WTC11 (cell line): ENCODE measurements at regions not wholly inside any gene's neighbourhood (a gene's known extent, or its start where the extent isn't known, plus 50 kb on each side); places are given as distances from the start of the nearest gene placed in this dataset.

ENCODE experiments used
- ATAC-seq: fragments of 200-7000 bp; cut with Tn5 transposase; 2 replicates; pipeline ENCODE4 v1.10.0; 2021; ENCODE audit warnings: mild to moderate bottlenecking, moderate library complexity
- CTCF ChIA-PET: fragments of 300-600 bp; sonication (Branson Sonifier 250); formaldehyde crosslinking; loops from one replicate; lab custom pipeline; 2021; ENCODE audit warnings: antibody characterized with exemption; lab: Charles Lee
- POLR2A ChIA-PET: fragments of 350-600 bp; sonication (Branson Sonifier 250); formaldehyde crosslinking; loops from one replicate; lab custom pipeline; 2021; ENCODE audit warnings: antibody characterized with exemption; lab: Charles Lee
- DNase-seq: peaks from one replicate; pipeline ENCODE4 v3.0.0; 2021; ENCODE audit warnings: low spot score
- H3K27ac Mint-ChIP-seq: 2 replicates; pipeline ENCODE4 v1.8.0; 2021; ENCODE audit warnings: mixed read lengths
- H3K27me3 Mint-ChIP-seq: 2 replicates; pipeline ENCODE4 v1.8.0; 2021; ENCODE audit warnings: low read depth, mild to moderate bottlenecking, moderate library complexity, mixed read lengths
- H3K36me3 Mint-ChIP-seq: 2 replicates; pipeline ENCODE4 v1.8.0; 2021; ENCODE audit warnings: mixed read lengths
- H3K4me1 Mint-ChIP-seq: 2 replicates; pipeline ENCODE4 v1.8.0; 2022; ENCODE audit warnings: mixed read lengths
- H3K4me3 Mint-ChIP-seq: 2 replicates; pipeline ENCODE4 v1.8.0; 2021; ENCODE audit warnings: mild to moderate bottlenecking, moderate library complexity, mixed read lengths
- H3K9me3 Mint-ChIP-seq: 2 replicates; pipeline ENCODE4 v1.8.0; 2021; ENCODE audit warnings: mixed read lengths
- ESRRA ChIP-seq: sonication (generic); formaldehyde crosslinking; IDR thresholded peaks from 2 replicates; pipeline ENCODE4 v1.8.1; 2022; ENCODE audit warnings: mild to moderate bottlenecking, missing genetic modification reagents, borderline replicate concordance
- OVOL2 ChIP-seq: fragments of 250-450 bp; sonication (Bioruptor Pico); IDR thresholded peaks from 2 replicates; pipeline ENCODE4 v1.9.0; 2021; ENCODE audit warnings: mild to moderate bottlenecking, borderline replicate concordance
- PRRX2 ChIP-seq: fragments of 250-450 bp; sonication (Bioruptor Pico); IDR thresholded peaks from 2 replicates; pipeline ENCODE4 v1.8.0; 2021; ENCODE audit warnings: mild to moderate bottlenecking
- RORB ChIP-seq: fragments of 250-450 bp; sonication (Bioruptor Pico); IDR thresholded peaks from 2 replicates; pipeline ENCODE4 v1.9.0; 2021; ENCODE audit warnings: mild to moderate bottlenecking
- SMAD3 ChIP-seq: sonication (generic); formaldehyde crosslinking; IDR thresholded peaks from 2 replicates; pipeline ENCODE4 v1.8.0; 2022; ENCODE audit warnings: missing genetic modification reagents, mild to moderate bottlenecking, borderline replicate concordance
- TEAD1 ChIP-seq: sonication (generic); formaldehyde crosslinking; IDR thresholded peaks from 2 replicates; pipeline ENCODE4 v1.8.0; 2022; ENCODE audit warnings: mild to moderate bottlenecking, missing genetic modification reagents
- ZNF671 ChIP-seq: fragments of 250-450 bp; sonication (Bioruptor Pico); IDR thresholded peaks from 2 replicates; pipeline ENCODE4 v1.8.0; 2021; ENCODE audit warnings: mild to moderate bottlenecking
- TF ChIP-seq, protein P1 (sequence below): sonication (generic); formaldehyde crosslinking; IDR thresholded peaks from 2 replicates; pipeline ENCODE4 v1.8.1; 2022; ENCODE audit warnings: mild to moderate bottlenecking, missing genetic modification reagents, moderate library complexity, borderline replicate concordance
- TF ChIP-seq, protein P2 (sequence below): sonication (generic); formaldehyde crosslinking; IDR thresholded peaks from 2 replicates; pipeline ENCODE4 v1.8.1; 2022; ENCODE audit warnings: missing genetic modification reagents, borderline replicate concordance
- TF ChIP-seq, protein P3 (sequence below): fragments of 250-450 bp; sonication (Bioruptor Pico); IDR thresholded peaks from 2 replicates; pipeline ENCODE4 v1.9.0; 2021; ENCODE audit warnings: moderate library complexity, mild to moderate bottlenecking, inconsistent platforms, borderline replicate concordance
- TF ChIP-seq, protein P4 (sequence below): sonication (generic); formaldehyde crosslinking; IDR thresholded peaks from 2 replicates; pipeline ENCODE4 v1.8.1; 2022; ENCODE audit warnings: low read depth, mild to moderate bottlenecking, moderate library complexity, missing genetic modification reagents, borderline replicate concordance
- TF ChIP-seq, protein P5 (sequence below): sonication (generic); formaldehyde crosslinking; IDR thresholded peaks from 2 replicates; pipeline ENCODE4 v1.8.1; 2023; ENCODE audit warnings: mild to moderate bottlenecking, missing genetic modification reagents, moderate library complexity
- TF ChIP-seq, protein P6 (sequence below): sonication (generic); formaldehyde crosslinking; IDR thresholded peaks from 2 replicates; pipeline ENCODE4 v1.8.0; 2022; ENCODE audit warnings: mild to moderate bottlenecking, missing genetic modification reagents
- TF ChIP-seq, protein P7 (sequence below): fragments of 250-450 bp; sonication (Bioruptor Pico); IDR thresholded peaks from 2 replicates; pipeline ENCODE4 v1.9.0; 2021; ENCODE audit warnings: mild to moderate bottlenecking
- TF ChIP-seq, protein P8 (sequence below): sonication (generic); formaldehyde crosslinking; IDR thresholded peaks from 2 replicates; pipeline ENCODE4 v1.8.0; 2022; ENCODE audit warnings: mild to moderate bottlenecking, missing genetic modification reagents

DNA sequence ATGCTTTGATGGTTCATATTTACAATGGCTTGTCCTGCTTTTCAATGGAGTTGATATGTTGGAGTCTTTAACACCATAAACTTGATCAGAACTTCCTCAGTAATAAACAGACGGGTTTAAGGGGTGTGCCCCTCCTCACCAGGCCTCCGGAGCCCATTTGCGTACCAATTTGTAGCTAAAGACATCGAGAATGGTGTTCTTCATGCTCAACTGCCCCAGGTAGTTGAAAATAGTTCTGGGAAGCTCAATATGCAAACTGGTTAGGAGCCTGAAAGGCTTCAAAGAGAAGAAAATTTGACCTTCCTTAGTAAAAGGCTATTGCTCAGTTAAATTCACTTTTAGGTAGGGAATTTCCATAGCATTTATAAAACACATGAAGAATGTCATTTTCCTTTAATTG is 68.1 kb upstream of the RRP15 start (continued):
- TF ChIP-seq, protein P1, sequence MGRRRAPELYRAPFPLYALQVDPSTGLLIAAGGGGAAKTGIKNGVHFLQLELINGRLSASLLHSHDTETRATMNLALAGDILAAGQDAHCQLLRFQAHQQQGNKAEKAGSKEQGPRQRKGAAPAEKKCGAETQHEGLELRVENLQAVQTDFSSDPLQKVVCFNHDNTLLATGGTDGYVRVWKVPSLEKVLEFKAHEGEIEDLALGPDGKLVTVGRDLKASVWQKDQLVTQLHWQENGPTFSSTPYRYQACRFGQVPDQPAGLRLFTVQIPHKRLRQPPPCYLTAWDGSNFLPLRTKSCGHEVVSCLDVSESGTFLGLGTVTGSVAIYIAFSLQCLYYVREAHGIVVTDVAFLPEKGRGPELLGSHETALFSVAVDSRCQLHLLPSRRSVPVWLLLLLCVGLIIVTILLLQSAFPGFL (CRISPR knock-in tag), result no peak
- TF ChIP-seq, protein P2, sequence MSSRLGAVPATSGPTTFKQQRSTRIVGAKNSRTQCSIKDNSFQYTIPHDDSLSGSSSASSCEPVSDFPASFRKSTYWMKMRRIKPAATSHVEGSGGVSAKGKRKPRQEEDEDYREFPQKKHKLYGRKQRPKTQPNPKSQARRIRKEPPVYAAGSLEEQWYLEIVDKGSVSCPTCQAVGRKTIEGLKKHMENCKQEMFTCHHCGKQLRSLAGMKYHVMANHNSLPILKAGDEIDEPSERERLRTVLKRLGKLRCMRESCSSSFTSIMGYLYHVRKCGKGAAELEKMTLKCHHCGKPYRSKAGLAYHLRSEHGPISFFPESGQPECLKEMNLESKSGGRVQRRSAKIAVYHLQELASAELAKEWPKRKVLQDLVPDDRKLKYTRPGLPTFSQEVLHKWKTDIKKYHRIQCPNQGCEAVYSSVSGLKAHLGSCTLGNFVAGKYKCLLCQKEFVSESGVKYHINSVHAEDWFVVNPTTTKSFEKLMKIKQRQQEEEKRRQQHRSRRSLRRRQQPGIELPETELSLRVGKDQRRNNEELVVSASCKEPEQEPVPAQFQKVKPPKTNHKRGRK (CRISPR knock-in tag), result no peak
- TF ChIP-seq, protein P3, sequence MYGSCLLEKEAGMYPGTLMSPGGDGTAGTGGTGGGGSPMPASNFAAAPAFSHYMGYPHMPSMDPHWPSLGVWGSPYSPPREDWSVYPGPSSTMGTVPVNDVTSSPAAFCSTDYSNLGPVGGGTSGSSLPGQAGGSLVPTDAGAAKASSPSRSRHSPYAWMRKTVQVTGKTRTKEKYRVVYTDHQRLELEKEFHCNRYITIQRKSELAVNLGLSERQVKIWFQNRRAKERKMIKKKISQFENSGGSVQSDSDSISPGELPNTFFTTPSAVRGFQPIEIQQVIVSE (CRISPR knock-in tag), result no peak
- no peak for TF ChIP-seq SMAD3 (CRISPR knock-in tag)
- TF ChIP-seq, all 79 proteins: peak for 0

DNA sequence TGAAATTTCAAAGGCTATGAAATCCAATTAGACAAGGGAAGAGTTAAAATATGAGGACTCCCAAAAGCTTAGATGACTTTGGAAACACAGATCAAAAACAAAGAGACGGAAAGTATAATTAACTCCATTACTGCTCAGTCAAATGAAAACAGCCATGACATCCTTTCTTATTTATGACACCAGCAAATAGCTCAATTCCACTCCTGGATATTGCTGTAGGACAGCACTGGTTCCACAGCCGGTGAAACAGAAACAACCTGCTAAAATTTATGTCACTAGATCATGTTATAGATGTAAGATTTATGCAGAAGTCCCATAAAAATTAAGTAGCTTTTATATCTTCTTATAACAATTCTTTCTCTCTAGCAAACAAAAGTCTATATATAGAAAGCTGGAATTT is 65.6 kb upstream of the RRP15 start:
- TF ChIP-seq, protein P4, sequence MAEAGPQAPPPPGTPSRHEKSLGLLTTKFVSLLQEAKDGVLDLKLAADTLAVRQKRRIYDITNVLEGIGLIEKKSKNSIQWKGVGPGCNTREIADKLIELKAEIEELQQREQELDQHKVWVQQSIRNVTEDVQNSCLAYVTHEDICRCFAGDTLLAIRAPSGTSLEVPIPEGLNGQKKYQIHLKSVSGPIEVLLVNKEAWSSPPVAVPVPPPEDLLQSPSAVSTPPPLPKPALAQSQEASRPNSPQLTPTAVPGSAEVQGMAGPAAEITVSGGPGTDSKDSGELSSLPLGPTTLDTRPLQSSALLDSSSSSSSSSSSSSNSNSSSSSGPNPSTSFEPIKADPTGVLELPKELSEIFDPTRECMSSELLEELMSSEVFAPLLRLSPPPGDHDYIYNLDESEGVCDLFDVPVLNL (CRISPR knock-in tag), result no peak
- no peak for TF ChIP-seq ESRRA (CRISPR knock-in tag)
- no peaks in the 10 kb centered on the region for H3K9me3 Mint-ChIP-seq
- H3K27ac Mint-ChIP-seq, result no peak overlapping the region
- POLR2A ChIA-PET, result no interaction called here
- H3K4me3 Mint-ChIP-seq, result no peak overlapping the region
- CTCF ChIA-PET, result no interaction called here
- H3K27me3 Mint-ChIP-seq, result no peaks in the 10 kb centered on the region; the same call in 1 of the 2 replicates
- no peak for DNase-seq
- H3K36me3 Mint-ChIP-seq, result no peaks in the 10 kb centered on the region
- peaks cover 34% of the 10 kb centered on the region for H3K4me1 Mint-ChIP-seq
- ATAC-seq, result no peak

DNA sequence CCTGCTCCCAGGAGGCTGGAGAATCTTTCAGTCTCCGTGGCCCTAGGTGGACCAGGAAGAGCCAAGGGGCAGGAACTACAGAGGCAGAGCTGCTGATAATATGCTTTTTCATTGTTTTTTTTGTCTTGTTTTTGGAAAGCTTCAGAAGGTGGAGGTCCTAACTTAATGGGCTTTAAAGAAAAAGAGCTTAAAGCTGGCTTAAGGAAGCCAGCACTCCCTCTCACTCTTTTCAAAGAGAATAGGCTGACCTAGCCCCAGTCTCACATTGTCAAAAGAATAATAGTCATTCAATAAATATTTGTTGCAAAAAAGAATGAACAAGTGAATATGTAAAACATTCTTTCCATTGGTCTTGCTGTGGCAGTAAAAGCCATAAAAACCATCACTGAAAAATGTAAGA is 61.0 kb upstream of the RRP15 start:
- no peak for ATAC-seq
- H3K4me1 Mint-ChIP-seq, result no peaks in the 10 kb centered on the region
- TF ChIP-seq RORB (CRISPR knock-in tag) (no peak), TEAD1 (CRISPR knock-in tag) (no peak), PRRX2 (no peak), ESRRA (CRISPR knock-in tag) (no peak), ZNF671 (CRISPR knock-in tag) (no peak), OVOL2 (no peak)
- TF ChIP-seq, protein P5, sequence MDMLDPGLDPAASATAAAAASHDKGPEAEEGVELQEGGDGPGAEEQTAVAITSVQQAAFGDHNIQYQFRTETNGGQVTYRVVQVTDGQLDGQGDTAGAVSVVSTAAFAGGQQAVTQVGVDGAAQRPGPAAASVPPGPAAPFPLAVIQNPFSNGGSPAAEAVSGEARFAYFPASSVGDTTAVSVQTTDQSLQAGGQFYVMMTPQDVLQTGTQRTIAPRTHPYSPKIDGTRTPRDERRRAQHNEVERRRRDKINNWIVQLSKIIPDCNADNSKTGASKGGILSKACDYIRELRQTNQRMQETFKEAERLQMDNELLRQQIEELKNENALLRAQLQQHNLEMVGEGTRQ (CRISPR knock-in tag), result no peak
- TF ChIP-seq, protein P4 (CRISPR knock-in tag), result no peak
- TF ChIP-seq, protein P6, sequence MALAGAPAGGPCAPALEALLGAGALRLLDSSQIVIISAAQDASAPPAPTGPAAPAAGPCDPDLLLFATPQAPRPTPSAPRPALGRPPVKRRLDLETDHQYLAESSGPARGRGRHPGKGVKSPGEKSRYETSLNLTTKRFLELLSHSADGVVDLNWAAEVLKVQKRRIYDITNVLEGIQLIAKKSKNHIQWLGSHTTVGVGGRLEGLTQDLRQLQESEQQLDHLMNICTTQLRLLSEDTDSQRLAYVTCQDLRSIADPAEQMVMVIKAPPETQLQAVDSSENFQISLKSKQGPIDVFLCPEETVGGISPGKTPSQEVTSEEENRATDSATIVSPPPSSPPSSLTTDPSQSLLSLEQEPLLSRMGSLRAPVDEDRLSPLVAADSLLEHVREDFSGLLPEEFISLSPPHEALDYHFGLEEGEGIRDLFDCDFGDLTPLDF, result no peak
- TF ChIP-seq, protein P7, sequence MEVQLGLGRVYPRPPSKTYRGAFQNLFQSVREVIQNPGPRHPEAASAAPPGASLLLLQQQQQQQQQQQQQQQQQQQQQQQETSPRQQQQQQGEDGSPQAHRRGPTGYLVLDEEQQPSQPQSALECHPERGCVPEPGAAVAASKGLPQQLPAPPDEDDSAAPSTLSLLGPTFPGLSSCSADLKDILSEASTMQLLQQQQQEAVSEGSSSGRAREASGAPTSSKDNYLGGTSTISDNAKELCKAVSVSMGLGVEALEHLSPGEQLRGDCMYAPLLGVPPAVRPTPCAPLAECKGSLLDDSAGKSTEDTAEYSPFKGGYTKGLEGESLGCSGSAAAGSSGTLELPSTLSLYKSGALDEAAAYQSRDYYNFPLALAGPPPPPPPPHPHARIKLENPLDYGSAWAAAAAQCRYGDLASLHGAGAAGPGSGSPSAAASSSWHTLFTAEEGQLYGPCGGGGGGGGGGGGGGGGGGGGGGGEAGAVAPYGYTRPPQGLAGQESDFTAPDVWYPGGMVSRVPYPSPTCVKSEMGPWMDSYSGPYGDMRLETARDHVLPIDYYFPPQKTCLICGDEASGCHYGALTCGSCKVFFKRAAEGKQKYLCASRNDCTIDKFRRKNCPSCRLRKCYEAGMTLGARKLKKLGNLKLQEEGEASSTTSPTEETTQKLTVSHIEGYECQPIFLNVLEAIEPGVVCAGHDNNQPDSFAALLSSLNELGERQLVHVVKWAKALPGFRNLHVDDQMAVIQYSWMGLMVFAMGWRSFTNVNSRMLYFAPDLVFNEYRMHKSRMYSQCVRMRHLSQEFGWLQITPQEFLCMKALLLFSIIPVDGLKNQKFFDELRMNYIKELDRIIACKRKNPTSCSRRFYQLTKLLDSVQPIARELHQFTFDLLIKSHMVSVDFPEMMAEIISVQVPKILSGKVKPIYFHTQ (CRISPR knock-in tag), result no peak
- TF ChIP-seq, protein P8, sequence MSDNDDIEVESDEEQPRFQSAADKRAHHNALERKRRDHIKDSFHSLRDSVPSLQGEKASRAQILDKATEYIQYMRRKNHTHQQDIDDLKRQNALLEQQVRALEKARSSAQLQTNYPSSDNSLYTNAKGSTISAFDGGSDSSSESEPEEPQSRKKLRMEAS (CRISPR knock-in tag), result no peak

More for the DNA sequence above, 61.0 kb upstream of the RRP15 start:
- Mint-ChIP-seq H3K36me3 (no peaks in the 10 kb centered on the region), H3K4me3 (no peak overlapping the region), H3K27me3 (no peaks in the 10 kb centered on the region), H3K9me3 (no peaks in the 10 kb centered on the region), H3K27ac (no peak overlapping the region)
- CTCF ChIA-PET, result no interaction called here
- POLR2A ChIA-PET, result no interaction called here
- no peak for DNase-seq
